GM21515 (cell line): ENCODE measurements at regions not wholly inside any gene's neighbourhood (a gene's known extent, or its start where the extent isn't known, plus 50 kb on each side); places are given as distances from the start of the nearest gene placed in this dataset.
"Not testable (repeated sequence)": the region's sequence is repeated elsewhere in the genome, so short reads cannot be mapped to it uniquely, and the experiment has no call there.

Experiments used
- ATAC-seq: cut with Tn5 transposase; IDR thresholded peaks from one replicate; pipeline ENCODE4 v1.9.1; 2021; ENCODE audit not compliant: unreplicated experiment

GRCh38 chr12:75766263-75767160 lies 255.1 kb upstream of the KRR1 start:
- ATAC-seq = no peak

GRCh38 chr12:75765170-75766059 lies 254.0 kb upstream of the KRR1 start:
- no peak for ATAC-seq

DNA sequence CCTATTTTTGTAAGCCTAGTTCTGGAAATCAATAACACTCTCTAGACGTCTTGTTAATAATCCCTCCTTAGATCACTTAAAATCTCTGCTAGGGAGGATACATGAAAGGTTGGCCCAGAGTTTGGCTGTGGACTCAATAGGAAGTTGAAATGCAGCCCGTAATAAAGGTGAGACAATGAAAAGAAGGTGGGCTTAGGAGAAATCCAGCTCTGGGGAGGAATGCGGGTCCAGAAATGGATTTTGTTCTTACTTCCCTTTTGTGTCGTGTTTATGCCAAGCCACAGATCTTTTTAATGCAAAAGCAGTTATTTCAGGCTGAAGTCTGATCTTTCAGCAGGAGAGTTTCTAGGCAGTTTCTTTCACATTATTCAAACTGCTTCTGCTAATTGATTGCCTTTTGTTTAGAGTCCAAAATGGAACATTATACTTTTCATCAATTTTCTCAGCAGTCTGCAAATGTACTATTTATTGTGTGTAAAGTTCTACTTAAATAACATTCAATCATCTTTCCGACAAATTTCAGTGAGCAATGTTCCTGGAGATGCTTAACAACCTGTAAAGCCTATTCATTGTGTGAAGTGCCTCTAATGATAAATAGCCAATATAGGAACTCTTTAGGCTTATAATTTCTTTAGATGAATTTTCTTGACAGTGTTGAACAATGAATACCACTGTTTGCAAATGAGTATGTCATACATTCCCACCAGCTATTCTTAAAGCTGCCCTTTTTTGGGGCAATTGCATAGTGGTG lies 252.9 kb upstream of the KRR1 start:
- no peak for ATAC-seq

DNA sequence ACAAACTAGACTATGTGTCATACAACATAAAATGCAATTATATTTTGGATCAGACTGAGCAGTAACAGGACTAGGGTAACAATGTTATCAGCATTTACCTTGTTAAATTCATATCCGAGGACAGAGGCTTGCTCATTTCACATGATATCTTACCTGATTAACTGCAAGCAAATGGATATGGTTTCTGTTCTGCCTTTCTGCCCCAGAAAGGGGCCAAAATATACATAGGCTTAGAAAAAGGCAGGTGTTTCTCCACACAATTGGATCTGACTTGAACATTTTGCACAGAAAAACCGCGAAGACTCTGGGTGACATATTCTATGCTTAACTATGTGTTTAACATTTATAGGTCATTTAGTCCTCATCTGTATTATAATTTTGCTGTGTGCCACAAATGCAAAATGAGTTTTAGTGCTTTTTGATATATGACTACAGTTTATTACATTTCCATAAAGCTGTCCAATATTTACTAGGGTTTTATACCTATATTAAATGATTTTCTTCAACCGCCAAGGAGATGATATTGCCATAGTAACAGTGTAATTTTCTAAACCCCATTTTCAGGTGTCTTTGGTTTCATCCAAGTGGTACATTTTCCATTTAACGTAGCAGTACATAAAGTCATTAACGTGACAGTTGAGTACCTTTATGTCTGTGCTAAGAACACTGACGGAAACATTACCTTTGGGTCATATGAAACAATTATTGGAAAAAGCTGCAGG lies 249.3 kb upstream of the KRR1 start:
- ATAC-seq = no peak

DNA sequence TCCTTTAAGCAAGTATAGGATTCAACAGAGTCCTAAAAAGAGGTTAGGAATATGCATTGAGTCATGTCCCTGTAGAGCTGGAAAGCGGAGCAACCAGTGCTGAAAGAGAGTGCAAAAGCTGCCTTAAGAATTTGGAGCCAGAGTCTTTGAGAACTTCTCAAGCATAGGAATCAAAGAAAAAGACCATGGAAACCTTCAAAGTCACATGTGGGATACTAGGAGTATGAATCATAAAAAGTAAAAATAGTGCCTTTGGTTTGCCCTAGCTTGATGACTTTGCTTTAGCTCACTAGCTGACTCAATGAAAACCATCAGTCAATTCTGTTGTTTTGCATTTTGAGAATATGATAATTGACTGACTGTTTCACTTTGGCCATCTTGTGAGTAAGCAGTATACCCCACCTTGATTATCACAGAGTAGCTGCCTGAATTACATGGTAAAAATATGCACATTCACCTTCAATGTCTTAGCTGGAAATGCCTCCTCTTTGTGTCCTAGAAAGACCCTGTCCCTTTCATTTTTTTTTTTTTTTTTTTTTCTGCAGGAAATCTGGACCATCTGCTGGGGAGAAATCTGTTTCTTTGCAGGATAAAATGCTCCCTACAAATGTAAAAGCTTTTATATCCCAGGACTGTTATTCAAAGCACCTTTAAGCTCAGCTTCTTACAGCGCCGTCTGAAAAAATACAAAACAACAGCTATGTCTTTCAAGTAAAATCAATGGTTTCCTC lies 248.6 kb upstream of the KRR1 start:
- ATAC-seq = no peak

DNA sequence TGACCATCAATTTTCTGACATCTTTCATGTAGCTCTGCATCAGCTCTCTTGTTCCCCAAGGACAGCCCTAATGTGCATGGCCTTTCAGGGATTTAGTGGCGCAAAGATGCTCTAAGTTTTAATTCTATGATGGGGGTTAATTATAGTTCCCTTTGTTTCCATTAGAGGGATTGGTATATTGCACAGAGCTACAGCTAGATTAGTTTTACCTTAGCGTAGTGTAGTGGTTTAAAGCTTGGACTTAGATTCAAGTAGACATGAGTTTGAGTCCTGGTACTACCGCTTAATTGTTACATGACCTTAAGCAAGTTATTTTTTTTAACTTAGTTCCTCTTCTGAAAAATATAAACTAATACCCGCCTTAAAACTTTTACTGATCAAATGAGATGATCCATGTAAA lies 247.8 kb upstream of the KRR1 start:
- no peak for ATAC-seq

DNA sequence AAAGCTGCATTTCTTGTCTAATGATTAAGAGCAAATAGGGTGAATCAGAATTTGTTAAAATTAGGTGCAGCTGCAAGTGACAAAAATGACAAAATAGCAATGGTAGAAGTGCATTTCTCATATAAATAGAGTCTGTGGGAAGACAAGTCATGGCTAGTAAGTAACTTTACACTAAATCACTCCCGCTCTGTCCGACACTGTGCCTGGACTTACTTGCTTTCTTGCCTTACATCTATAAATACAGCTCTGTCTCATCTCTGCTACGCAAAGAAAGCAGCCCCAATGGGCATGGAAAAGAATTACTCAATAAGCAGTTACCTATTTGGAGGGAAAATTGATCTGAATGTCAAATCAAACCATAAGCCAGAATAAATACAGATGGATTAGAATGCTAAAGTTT lies 245.4 kb upstream of the KRR1 start:
- ATAC-seq = no peak

DNA sequence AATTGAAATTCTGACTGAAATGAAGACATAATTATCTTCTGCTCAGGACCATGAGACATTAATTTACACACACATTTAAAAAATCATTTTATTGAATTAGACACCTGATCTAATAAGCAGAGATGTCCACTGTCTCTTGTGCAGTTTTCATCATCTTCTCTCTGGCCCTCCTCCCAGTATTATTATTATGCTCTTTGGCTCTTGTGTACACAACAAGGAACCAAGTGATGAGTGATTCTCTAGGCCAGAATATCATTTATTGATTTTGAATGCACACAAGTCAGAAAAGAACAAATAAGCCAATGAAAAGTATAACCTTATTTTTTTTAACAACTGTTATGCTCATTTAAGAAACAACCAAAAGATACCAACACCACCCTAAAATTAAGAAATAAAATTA lies 244.7 kb upstream of the KRR1 start:
- no peak for ATAC-seq

DNA sequence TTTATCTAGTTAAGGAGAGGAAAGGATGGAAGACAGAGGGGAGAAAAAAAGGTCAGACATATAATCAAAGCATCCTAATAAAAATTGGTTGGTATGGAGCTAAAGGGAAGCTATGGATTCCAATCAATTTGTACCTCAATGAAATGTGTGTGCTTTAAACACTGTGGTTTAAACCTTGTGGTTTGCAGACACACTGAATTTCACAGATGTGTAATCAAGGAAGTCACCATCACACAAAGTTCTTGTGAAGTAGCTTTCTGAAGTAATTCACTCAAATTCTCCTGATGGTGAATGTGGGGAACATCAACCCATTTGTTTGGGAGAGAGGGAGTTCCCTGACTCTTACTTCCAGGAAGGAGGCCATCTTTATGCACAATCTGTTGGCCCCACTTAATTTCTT lies 243.3 kb upstream of the KRR1 start:
- ATAC-seq = no peak

DNA sequence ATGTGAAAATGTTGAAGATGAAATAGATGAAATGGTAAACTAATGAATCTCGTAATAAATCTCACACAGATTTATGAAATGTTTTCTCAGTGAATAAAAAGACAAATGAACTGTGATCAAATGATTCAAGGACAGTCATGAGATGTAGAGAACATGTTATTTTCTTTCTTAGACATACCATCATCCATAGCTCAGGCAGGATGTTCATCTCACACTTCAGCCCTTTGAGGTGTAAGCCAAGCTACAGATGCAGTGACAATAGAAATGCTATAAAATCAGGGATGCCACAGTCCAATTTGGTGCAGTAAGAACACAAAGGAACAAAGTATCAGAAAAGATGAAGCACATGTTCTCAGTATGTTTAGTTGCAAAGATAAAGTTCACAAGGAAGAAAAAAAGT lies 242.7 kb upstream of the KRR1 start:
- no peak for ATAC-seq

DNA sequence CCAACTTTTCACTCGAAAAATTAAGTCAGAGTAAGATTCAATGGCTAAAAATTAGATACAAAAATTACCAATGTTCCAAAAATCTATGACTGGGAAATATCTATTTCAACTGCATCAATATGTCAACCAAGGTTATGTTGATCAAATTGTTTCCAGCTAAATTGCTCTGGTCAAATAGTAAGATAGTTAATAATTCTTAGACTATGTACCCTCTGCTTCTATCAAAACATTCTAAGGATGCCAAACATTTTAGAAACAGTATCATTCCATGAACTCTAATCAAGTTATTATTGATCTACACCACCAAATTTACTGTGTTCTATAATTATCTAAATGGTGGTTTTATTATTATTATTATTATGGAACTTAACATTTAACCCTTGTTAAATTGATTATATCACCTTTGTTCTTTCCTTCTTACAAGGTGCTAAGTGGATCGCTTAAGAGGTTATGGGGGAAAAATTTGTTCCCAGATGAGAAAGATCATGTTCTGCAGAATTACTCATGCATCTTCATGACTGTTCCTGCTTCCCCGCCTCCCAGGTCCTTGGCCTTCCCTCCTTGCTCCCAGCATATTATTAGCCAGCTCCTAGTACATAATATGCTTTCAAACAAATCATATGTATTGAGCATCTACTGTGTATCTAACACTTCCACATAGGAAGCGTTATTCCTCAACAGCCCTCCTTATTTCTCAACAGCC lies 240.5 kb upstream of the KRR1 start:
- no peak for ATAC-seq

- ATAC-seq = no peak
These were observed 239.4 kb upstream of the KRR1 start for GRCh38 chr12:75750716-75751306.

DNA sequence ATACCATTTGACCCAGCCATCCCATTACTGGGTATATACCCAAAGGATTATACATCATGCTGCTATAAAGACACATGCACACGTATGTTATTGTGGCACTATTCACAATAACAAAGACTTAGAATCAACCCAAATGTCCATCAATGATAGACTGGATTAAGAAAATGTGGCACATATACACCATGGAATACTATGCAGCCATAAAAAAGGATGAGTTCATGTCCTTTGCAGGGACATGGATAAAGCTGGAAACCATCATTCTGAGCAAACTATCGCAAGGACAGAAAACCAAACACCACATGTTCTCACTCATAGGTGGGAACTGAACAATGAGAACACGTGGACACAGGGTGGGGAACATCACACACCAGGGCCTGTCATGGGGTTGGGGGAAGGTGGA lies 237.6 kb upstream of the KRR1 start:
- not testable (repeated sequence) for ATAC-seq

DNA sequence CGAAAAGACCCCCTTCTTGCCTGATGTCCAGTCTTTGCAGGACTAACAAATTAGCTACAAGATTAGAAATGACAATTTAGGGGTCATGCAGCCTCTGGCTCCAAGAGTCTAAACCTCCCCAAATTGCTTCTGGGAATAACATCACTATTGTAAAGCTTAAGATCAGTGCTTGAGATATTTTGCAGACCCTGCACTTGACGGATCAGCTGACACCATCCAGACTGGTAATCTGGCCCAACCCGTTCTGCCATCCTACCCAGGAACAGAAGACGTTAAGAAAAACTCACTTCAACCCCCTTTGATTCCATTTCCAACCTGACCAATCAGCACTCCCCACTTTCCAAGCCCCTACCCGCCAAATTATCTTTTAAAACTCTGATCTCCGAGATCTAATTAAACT lies 236.7 kb upstream of the KRR1 start:
- ATAC-seq = no peak

DNA sequence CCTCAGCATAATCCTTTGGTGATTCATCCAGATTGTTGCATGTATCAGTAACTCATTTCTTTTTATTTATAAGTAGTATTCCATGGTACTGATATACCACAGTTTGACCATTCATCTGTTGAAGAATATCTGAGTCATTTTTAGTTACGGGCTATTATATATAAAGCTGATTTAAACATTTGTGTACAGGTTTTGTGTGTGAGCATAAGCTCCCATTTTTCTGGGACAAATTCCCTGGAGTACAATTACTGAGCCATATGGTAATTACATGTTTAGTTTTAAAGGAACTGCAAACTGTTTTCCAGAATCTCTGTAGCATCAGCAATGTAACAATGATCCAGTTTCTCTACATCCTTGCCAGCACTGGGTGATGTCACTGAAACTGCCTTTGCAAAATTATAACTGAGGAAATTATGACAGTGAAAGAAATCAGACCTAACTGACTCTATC lies 236.2 kb upstream of the KRR1 start:
- ATAC-seq = no peak

GRCh38 chr12:75746621-75747020 lies 235.2 kb upstream of the KRR1 start:
- ATAC-seq = no peak

DNA sequence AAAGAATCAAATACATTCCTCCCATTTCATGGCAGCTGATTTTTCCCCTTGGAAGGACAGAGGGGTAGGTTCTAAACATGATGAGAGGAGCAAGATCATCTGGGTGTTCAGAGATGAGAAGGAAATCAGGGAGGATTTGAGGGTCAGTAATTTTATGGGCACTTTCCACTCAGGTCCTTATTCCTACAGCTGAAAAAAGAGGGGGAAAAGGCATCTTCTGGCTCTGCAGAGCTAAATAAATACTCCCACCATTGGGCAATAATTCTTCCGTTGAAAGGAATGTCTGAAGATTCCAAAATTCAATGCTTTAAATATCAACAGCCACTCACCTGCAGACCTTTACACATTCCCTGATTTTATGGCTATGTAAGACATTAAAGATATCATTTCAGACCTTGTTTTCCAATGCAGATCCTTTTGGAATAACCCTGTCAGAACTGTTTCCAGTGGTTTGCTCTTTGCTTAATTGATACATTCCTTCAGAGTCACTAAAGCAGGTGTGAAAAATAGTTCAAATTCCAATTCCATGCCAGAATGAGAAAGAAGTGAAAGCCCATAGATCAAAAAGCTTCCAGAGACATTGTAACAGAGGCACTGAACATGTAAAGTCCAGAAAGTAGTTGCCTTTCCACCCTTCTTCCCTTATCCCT lies 233.3 kb upstream of the KRR1 start:
- ATAC-seq = no peak

GRCh38 chr12:75742961-75743360 lies 231.6 kb upstream of the KRR1 start:
- ATAC-seq = no peak
